ENCODE measurements at regions not wholly inside any gene's neighbourhood (a gene's known extent, or its start where the extent isn't known, plus 50 kb on each side); places are given as distances from the start of the nearest gene placed in this dataset.

DNA sequence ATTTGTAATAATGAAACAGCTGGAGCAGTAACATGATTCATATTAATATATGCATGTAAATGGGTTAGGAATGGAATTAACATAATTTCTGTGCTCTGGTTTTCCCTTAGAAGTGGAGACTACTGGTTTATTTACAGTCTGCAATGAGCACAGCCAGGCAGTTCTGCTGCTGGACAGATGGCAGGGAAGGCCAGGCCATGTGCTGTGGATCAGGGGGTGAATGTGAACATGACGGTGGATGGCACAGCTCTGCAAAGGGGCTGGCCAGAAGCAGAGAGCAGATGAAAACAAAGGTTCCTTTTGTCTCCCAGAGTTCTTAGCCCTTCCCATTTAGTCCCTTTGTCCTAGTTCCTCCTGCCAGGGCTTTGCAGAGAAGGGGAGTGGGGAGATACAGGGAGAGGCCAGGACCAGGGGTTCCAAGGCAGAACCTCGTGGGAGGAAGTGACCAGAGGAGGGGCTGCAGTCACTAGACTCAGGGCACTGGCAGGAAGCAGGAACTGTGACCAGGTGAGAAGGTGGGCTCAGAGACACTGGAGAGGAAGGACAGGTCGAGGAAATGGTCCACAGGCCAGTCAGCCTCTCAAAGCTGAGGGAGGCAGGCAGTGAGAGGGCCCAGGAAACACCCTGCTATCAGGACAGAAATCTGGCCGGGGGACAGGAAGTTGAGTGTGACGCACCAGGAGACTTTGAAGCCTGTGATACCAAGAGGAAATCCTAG, 112.9 kb upstream of the ATP8B1 start:
- DNase-seq = peak; percentile 47

DNA sequence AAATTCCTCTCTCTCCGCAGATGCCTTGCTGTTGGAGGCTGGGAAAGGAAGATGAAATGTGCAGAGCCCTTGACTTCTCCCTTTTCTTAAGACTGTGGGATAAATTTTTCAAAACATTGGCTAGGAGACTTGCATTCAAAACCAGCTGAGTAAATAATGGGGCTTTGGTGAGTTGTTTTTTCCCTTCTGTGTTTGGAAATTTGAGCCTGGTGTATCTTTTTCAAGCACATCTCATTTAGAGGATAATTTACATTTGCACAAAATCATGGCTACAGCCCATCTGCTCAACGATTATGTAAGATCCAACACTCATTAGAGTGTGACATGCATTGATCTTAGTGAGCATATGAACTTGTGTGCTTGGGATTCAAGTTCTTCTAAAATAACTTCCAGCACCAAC, 112.1 kb upstream of the ATP8B1 start:
- DNase-seq = peak; percentile 77

DNA sequence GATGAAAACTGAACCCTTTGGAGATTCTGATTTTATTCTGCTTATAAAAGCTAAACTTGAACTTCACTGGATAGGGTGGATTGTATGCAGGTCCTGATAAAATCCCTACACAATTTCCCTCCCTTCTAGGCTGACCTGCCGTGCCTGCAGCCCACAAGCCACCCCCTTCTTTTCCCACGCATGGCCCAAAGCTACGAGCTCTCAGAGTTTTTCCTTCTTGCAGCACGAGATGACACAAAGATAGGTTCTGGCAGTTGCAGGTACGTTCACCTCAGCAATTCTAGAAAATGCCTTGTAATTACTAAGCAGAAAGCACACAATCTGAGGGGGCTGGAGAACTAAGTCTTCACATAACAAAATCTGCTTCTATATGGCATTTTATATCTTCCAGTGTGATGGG, 110.6 kb upstream of the ATP8B1 start:
- no peak for DNase-seq

DNA sequence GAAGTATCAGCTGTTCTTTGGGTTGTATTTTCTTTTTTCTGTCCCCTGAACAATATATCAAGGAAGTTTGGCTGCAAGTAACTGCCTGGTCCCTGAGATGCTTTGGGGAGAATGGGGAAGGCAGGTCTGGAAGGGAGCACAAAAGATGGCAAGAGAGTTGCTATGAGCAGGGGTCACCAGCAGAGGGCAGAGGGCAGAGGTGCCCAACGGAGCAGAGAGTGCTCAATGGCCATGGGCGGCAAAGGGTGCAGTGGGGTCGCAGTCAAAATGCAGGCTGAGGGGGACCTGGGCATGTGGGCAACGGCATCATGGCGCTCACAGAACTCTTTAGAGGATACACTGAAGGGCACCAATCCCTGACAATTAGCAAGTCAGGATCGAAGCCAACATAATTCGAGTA, 107.7 kb upstream of the ATP8B1 start:
- DNase-seq = no peak

DNA sequence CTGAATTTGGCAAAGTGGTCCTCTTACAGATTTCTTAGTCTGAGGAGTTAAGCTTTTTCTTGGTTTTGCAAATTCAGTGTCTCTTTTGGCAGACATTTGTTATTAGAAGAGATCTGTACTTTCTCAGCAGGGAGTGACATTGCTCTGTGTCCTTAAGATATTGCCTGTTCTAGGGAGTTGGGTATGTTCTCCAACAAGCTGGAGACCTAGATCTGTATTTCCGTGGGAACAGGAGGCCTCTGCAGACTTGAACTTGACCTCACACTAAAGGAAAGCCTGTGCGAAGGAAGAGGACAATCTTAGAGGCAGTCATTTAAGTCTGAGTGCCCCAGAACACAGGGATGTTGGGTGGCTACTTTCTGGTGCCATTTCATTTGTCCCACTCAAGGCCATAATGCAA, 107.0 kb upstream of the ATP8B1 start:
- no peak for DNase-seq

DNA sequence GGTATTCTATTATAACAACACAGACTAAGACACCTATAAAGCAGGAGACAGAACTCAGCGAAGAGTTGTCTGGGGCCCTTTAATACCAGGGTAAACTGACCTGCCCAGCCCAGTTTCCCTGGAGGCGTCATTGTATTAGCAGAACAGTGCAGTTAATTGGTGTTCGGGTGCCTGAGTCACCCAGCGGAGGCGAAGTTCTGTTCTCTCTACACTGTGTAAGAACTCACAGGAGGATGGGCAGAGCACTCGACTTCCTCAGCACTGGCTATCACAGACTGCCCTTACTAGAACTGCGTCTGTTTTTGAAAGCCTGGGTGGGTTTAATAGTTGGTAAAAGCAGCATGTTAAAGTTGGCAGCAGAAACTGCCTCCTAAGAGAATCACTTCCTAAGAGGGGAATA, 106.5 kb upstream of the ATP8B1 start:
- no peak for DNase-seq

DNA sequence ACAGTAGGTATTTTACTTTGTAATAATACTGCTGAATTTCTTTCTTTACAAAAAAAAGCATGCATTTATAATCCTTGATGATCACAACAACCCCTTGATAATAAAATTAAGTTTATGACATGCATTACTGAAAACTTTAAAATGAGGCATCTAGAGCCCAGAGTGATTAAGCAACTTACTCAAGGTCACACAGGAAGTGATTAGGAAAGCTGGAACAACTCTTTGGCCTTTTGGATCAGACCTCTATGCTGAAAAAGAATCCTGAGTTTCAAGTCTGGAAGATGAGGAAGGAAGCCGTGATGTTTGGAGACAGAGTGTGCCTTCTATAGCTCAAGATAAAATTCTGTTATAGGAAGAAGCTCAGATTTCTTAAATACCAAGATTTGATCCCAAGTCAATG, 105.0 kb upstream of the ATP8B1 start:
- DNase-seq = no peak

DNA sequence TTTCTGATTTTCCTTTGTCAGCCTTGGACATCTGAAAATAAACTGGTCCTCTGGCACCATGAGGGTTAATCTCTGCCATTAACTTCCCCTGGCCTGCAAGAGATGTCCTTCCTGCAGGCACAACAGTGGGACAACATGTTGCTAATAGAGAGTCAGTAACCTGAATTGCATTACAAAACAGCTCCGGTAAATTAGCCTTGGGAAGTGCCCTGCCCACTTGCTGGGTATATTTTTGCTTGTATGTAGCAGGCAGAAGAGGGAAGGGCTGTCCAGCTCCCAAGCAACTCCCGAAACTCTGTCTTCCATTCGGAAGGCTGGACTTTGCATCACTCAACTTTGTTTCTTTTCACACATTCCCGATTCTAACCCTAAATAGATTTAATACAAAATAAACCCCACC, 104.4 kb upstream of the ATP8B1 start:
- no peak for DNase-seq

DNA sequence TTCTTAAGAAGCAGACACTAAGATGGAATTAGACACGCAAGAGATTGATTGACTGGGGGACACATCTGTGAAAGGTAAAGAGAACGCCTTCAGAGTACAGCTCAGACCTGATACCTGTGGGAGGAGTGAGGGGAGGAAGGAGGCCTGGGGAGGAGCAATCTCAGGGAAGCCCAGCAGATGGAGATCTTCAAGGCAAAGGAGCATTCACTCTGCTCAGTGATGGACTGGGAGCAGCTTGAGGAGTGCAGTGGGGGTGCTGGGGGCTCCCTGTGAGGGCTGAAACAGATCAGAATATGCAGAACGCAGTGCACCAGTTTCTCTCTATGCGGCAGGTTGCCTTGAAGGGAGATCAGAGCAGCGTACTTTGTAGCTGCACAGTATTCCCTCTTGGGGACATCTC, 103.7 kb upstream of the ATP8B1 start:
- DNase-seq = no peak

DNA sequence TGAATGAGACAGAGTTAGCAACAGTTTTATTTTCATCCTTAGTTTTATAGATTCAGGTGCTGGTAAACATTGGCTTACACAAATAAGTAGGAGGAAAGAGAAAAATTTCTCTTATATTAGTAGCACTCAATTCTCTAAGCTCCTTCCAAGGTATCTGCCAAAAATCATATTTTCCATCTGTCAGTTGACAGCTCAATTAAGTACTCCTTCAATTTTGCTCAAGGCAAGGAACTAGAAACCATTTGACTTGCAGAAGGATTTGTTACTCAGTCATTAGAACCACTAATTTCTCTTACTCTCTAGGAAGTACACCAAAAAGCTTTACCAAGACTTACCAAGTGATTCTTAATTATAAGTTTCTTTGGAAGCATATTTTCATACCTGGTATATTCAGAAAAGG, 101.4 kb upstream of the ATP8B1 start:
- DNase-seq = peak; percentile 20

DNA sequence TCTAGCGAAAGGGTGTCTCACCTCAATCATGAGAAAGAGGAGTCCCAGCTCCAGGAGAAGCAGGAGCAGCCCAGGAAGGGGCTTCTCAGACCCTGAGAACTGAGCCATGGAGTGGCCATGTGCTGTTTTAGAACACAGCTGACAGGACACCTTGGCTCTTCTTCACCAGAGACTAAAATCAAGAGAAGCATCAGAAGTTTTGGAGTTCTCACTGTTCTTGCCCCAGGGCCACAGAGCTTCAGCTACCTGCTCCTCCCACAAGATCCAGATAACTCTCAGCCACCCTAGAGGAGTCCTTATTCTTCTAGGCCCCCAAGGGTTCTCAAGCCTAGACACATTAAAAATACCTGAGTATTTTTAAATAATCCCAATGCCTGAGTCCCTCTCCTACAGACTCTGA, 99.6 kb upstream of the ATP8B1 start:
- no peak for DNase-seq

DNA sequence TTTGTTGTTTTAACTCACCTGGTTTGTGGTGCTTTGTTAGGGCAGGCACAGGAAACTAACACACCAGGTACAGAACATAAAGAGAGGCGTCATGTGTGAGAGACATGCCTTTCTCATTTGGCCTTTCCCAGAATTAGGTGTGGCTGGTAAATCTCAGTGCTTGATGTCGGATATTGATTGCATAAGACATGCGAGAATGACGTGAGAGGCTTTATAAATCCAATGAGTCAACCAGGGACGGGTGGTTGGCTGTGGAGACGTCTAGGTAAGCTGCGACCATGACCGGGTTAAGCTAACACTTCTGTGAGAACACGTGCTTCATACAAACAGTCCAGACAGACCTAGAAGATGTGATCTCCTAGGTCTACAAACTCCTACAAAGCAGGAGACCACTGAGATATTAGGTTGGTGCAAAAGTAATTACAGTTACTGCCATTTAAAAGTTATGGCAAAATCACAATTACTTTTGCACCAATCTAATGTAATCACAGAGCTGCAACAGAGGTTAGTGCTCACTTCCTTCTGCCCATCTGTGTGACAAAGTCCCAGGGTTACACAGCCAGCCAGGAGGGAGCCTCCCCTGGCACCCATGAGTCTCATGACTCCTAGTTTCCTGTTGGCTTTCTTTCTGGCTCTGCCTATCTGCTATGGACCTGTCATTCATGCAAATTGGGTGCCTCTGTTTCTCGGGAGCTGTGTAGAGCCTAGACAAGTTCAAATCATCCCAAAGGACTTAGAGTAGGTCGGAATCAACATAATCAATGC, 98.9 kb upstream of the ATP8B1 start:
- no peak for DNase-seq

DNA sequence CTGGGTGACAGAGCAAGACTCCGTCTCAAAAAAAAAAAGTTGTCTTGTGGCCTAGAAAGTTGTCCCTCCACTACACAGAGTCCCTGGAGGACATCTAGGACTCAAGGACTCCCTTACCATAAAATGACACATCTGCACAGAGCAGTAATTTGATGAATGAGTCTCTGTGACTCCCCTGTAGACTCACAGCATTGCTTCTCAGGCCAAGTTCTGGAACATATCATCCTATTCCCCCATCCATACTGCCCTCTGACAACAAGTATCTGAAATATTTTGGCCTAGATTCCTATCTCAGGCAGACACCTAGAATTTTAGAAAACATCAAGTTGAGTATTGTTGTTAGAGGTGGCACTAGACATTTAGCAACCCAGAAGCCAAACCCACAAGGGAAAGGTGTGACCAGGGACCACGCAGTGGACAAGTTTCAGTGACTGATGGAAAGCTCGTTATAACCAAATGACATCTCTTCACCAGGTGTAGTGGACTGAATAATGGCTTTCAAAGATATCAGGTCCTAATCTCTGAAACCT, 97.9 kb upstream of the ATP8B1 start:
- no peak for DNase-seq

DNA sequence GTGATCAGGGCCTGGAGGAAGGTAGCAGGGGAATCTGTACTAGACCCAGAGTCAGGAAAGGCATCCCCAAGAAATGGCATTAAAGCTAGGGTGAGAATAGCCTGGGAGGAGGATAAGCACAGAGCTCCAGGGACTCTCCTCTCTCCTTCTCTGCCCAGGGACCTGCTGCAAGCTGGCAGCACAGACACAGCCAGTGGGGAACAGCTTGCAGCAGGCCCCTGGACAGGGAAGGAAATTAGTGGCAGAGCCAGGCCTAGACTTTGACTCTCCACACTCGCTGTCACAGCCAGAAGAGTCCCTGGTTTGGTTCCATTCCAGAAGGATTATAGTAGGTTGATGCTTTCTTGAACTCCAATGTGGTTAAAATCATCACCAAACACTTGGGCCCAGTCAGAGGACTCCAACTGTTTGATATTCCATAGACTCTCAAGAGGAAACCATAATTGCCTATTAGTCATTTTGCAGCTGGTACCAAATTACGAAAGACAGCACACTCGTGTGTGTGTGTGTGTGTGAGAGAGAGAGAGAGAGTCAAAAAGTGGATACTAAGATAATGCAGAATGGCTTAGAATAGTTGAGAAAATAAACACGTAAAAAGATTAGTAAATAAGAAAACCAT, 95.5 kb upstream of the ATP8B1 start:
- peak; percentile 97 for DNase-seq

DNA sequence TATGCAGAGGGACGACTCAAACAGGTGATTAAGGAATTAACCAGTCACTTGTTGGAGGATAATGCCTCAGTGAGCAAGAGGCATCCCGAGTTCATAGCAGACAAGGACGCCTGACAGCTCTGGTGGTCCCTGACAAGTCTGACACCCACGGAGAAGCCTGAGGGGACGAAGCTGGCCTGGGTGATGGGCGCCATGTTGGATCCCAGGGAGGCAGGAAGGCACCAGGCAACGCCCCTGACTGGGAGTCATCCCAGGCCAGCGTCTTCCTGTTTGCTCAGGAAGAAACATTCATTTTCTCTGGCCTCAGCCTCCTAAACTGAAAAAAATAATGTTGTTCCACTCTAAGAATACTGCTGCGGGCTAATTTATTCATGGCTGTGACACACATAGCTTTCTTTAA, 92.1 kb upstream of the ATP8B1 start:
- no peak for DNase-seq

DNA sequence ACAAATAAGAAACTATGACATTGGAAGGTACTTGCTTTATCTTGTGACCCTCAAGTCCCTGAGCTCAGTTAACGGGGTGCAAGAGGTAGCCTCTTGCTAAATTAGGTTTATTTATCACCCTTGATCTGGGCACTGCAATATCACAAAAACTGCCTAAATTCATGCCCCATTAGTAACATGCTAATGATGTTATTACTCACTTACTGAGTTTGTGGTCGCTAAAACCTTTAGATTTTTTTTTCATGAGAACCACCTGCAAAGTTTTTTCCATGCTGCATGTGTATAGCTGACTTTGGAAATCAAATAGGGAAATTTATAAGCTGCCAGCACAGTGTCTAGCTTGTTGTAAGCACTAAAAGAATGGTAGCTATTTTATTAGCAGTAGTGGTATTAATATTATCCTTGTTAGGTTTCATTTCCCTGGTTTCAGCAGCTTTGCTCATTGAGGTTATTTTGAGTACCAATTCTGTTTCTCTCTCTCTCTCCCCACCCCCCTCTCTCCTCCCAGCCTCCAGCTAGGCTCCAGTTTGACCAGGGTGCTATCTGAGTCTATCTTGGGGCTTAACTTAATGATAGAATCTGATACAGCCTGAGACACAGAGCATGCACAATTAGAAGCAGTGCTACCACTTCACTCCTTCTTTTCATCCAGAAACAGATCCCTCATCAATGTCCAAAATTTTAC, 88.7 kb upstream of the ATP8B1 start:
- DNase-seq = peak; percentile 18

DNA sequence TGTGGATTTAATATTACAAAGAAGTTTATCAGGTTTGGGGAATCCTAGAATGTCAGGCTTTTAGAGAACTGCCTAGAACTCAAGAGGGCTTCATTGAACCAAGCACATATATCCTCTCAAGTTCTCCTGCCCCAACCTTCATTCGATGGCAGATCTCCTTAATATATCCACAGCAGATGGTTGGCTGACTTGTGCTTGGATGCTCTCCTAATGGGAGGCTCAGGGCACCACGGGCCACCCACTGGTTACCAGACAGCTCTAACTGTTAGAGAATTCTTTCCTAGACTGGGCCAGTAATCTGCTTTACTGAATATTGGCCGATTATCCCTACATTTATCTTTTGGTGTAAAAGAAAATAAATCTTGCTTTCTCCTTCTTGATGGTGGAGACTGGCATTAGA, 87.2 kb upstream of the ATP8B1 start:
- no peak for DNase-seq

DNA sequence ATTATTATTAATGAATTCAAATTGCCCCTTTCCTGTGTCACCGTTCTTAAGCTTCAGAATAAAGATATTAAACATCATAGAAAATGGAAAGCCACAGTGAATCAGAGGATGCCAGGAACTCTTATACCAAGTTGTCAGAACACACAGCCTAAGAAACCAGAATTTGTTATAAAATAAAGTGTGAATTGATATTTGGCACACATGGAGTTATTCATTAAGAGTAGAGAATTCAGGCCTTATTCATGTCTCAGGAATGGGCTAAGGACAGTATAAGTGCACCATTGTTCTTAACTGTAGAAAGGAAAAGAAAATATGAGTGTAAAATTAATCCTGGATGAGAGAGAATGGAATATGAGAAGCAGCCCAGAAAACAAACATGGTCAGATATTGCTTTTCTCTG, 86.7 kb upstream of the ATP8B1 start:
- DNase-seq = no peak

DNA sequence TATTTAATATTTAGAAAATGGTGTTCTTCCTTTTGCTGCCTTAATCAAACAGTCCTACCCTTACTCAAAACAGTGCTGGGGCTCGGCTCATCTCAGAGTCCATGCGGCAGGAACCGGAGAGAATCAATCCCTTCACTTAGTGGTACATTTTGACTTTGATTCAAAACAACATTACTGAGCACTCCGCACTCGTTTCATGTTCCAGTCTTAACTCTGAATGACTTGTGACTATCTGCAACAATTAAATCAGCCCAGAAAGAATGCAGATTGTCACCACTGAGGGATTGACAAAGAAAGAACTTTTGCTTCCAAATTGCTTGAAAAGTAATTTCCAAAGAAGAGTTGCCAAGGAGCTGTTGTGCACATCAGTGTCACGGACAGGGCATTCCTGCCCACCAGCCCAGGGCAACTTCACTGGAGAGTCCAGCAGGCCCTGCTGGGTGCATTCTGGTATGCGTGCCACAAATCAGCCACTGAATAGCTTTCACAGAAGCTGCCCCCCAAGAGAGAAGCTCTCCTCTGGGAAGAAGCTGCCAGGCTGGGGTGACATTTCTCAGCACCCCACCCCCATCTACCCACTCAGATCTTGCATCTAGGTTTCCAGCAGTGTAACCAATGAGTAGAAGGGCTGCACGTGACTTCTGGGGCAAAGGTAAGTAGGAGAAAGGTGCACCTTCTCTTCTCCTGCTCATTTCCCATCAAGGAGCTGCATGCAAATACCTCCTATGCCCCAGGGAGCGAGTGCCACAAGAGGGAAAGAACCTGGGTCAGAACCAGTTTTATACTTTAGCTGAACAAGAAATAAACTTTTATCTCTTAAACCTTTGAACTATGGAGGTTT, 84.6 kb upstream of the ATP8B1 start:
- DNase-seq = no peak

DNA sequence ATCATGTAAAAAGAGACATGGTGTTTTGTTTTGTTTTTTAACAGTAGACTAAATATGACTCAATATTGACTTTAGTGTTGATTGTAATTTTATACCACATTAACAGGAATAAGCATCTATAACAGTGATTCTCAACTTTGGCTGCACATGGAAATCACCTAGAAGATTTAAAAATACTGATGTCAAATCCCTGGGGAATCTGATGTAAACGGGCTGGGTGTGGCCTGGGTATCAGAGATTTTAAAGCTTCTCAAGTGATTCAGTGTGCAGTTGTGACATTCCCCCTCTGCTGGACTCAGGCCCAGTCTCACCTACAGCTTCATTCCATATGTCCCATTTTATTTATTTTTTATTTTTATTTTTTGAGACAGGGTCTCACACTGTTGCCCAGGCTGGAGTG, 82.8 kb upstream of the ATP8B1 start:
- DNase-seq = no peak

DNA sequence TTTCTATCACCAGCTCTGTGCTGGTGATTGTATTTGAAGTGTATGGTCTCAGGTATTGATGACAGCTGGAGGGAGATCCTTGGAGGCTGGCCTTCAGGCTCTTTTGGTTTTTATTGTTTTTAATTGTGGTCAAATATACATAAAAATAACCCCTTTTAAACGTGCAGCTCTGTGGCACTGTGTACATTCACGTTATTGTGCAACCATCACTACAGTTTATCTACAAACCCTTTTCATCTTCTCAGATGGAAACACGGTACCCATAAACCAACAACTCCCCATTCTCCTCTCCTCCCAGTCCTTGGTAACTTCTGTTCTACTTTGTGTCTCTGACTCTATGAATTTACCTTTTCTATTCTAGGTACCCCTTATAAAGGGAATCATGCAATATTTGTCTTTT, 79.3 kb upstream of the ATP8B1 start:
- no peak for DNase-seq

DNA sequence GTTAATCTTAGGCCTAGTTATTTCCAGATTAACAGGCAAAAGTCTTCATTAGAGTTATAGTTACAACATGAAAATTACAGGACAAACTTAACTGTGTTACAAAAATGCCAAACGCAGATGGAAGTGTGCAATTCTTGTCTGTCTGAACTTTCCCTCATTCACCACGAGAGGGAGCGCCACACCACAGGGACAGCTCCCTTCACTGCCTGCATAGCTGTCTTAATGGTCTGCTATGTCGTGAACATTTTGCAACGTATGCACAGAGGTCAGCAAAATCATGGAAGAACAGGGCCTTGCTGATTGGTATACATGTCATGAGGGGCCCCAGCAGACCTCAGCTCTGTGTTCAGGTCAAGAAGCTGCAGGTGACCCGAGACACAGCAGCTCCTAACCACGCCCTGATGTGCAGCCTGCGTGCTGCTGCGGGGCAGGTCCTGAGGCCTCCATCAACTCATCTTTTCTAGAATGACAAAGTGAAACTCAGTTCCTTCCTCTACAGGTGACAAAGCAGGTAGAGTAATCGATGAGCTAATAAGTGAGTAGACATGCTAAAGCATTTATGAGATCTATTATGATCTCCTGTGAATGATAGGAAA, 78.8 kb upstream of the ATP8B1 start:
- DNase-seq = peak; percentile 88
